CD14-positive monocyte (primary cell): ENCODE measurements at regions not wholly inside any gene's neighbourhood (a gene's known extent, or its start where the extent isn't known, plus 50 kb on each side); places are given as distances from the start of the nearest gene placed in this dataset.

Source experiments
- DNase-seq, 3 donors: peaks; one replicate each; pipeline ENCODE4 v3.0.0-alpha.2; 2011 to 2022
- H2AFZ ChIP-seq: 2 replicates; pipeline ENCODE4 v1.6.0; 2012; ENCODE audit warnings: mild to moderate bottlenecking, low read depth, low read length, inconsistent platforms; ENCODE audit not compliant: insufficient read depth, poor library complexity, severe bottlenecking
- H3K27ac ChIP-seq, 2 donors: 1 replicate in 1 of 2; 2 replicates in 1 of 2; pipeline ENCODE4 v1.5.1; 2012 to 2013; ENCODE audit warnings: low read length in 2 of 2, control low read depth in 1 of 2, inconsistent platforms in 1 of 2, low read depth in 1 of 2, mild to moderate bottlenecking in 1 of 2
- H3K27me3 ChIP-seq, 2 donors: one replicate each; pipeline versions ENCODE4 v1.6.0 to v1.6.1; 2011 to 2013; ENCODE audit warnings: low read length in 2 of 2; ENCODE audit not compliant: control insufficient read depth in 2 of 2, insufficient read depth in 2 of 2
- H3K36me3 ChIP-seq, 2 donors: replicated peaks in 1 of 2; 1 replicate in 1 of 2; 2 replicates in 1 of 2; pipeline versions ENCODE4 v1.5.1 to v1.6.1; 2012 to 2013; ENCODE audit warnings: low read length in 2 of 2, control low read depth in 1 of 2, inconsistent platforms in 1 of 2, mild to moderate bottlenecking in 1 of 2; ENCODE audit not compliant: insufficient read depth in 2 of 2, control insufficient read depth in 1 of 2
- H3K4me1 ChIP-seq, 2 donors: 1 replicate in 1 of 2; 2 replicates in 1 of 2; pipeline versions ENCODE4 v1.5.1 to v1.6.1; 2012 to 2013; ENCODE audit warnings: low read length in 2 of 2, control low read depth in 1 of 2, inconsistent platforms in 1 of 2, mild to moderate bottlenecking in 1 of 2, moderate library complexity in 1 of 2; ENCODE audit not compliant: insufficient read depth in 2 of 2, control insufficient read depth in 1 of 2
- H3K4me2 ChIP-seq: replicated peaks from 2 replicates; pipeline ENCODE3; 2012; ENCODE audit warnings: low read length, moderate library complexity, mild to moderate bottlenecking; ENCODE audit not compliant: poor library complexity, severe bottlenecking; ENCODE audit errors: extremely low read depth
- H3K4me3 ChIP-seq, 3 experiments: fragments of 200-600 bp in 1 of 3; sonication (generic) in 1 of 3; replicated peaks in 1 of 3; 1 replicate in 2 of 3; 2 replicates in 1 of 3; pipeline ENCODE4 v1.5.1; 2011 to 2013; ENCODE audit warnings: low read length in 3 of 3, mild to moderate bottlenecking in 3 of 3, control low read depth in 2 of 3, low read depth in 2 of 3, inconsistent platforms in 1 of 3, moderate library complexity in 1 of 3
- H3K79me2 ChIP-seq: 2 replicates; pipeline ENCODE4 v1.6.0; 2012; ENCODE audit warnings: mild to moderate bottlenecking, control low read depth, inconsistent platforms, low read length, moderate library complexity; ENCODE audit not compliant: insufficient read depth
- H3K9ac ChIP-seq: 2 replicates; pipeline ENCODE4 v1.6.0; 2017; ENCODE audit warnings: low read length, mild to moderate bottlenecking; ENCODE audit not compliant: insufficient read depth, poor library complexity, severe bottlenecking
- H3K9me3 ChIP-seq, 2 donors: replicated peaks in 1 of 2; 1 replicate in 1 of 2; 2 replicates in 1 of 2; pipeline versions ENCODE4 v1.5.1 to v1.6.1; 2012 to 2013; ENCODE audit warnings: low read length in 2 of 2, control low read depth in 1 of 2; ENCODE audit not compliant: control insufficient read depth in 1 of 2, insufficient read depth in 1 of 2
- H4K20me1 ChIP-seq: 2 replicates; pipeline ENCODE4 v1.6.0; 2012; ENCODE audit warnings: mild to moderate bottlenecking, low read length, control low read depth, moderate library complexity; ENCODE audit not compliant: insufficient read depth
- H3K27ac Mint-ChIP-seq, 7 donors: one replicate each; pipeline ENCODE4 v1.8.0; 2020; ENCODE audit warnings: mild to moderate bottlenecking in 7 of 7, mixed read lengths in 7 of 7, moderate library complexity in 6 of 7, inconsistent platforms in 2 of 7
- H3K27me3 Mint-ChIP-seq, 3 donors: one replicate each; pipeline ENCODE4 v1.8.0; 2021 to 2022; ENCODE audit warnings: low read depth in 3 of 3, mild to moderate bottlenecking in 3 of 3, mixed read lengths in 3 of 3, moderate library complexity in 3 of 3, inconsistent platforms in 1 of 3
- H3K36me3 Mint-ChIP-seq, 2 donors: one replicate each; pipeline ENCODE4 v1.8.0; 2020; ENCODE audit warnings: mixed read lengths in 2 of 2, inconsistent platforms in 1 of 2, mild to moderate bottlenecking in 1 of 2
- H3K4me1 Mint-ChIP-seq: one replicate; pipeline ENCODE4 v1.8.0; 2020; ENCODE audit warnings: mild to moderate bottlenecking, mixed read lengths
- H3K4me3 Mint-ChIP-seq, 2 donors: one replicate each; pipeline ENCODE4 v1.8.0; 2020; ENCODE audit warnings: mild to moderate bottlenecking in 2 of 2, mixed read lengths in 2 of 2, moderate library complexity in 1 of 2
- H3K9me3 Mint-ChIP-seq, 7 donors: one replicate each; pipeline ENCODE4 v1.8.0; 2020 to 2022; ENCODE audit warnings: mixed read lengths in 7 of 7, mild to moderate bottlenecking in 6 of 7, moderate library complexity in 6 of 7, inconsistent platforms in 2 of 7
- WGBS: methylation state at CpG from one replicate; pipeline ENCODE4 v1.1.5; 2013; ENCODE audit warnings: missing lambda C conversion rate; ENCODE audit not compliant: insufficient coverage; 5-methylcytosine and 5-hydroxymethylcytosine counted together
- intact Hi-C, 2 donors: fragments of 100-400 bp; cut with micrococcal nuclease; formaldehyde crosslinking; loops; one replicate each; pipeline versions ENCODE4 v1.15.0 to v1.15.1; 2023
- TF ChIP-seq, protein P1 (sequence below): fragments of 200-600 bp; IDR thresholded peaks from one replicate; pipeline ENCODE4 v1.8.0; 2022; ENCODE audit warnings: antibody characterized with exemption, mild to moderate bottlenecking

DNA sequence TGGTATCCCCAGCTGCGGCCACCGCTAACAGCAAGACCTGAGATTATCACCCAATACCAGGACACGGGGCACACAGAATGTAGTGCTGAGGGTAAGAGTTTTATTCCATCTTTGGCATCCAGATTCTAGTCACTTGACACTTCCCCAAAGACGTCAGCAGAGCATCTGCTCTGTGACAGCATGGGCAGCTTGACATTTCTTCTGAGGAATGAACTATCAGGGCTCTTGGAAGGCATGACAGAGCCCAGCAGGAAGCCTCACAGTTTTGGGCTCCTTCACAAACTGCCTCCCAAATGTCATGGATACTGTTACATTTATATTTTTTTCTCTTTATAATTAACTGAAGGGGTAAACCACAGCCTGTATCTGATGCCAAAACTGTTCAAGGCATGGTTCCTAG lies 1010.7 kb downstream of the TDRD15 start:
- no peaks in the 10 kb centered on the region for H3K4me1 ChIP-seq
- H3K79me2 ChIP-seq, result no peaks in the 10 kb centered on the region
- H3K9ac ChIP-seq, result no peak overlapping the region
- intact Hi-C loops, result no loop called here
- no peak overlapping the region for H2AFZ ChIP-seq
- no peaks in the 10 kb centered on the region for H3K9me3 ChIP-seq
- no peak overlapping the region for H3K4me3 ChIP-seq
- H3K4me1 Mint-ChIP-seq, result no peaks in the 10 kb centered on the region
- DNase-seq, result no peak
- H3K27ac ChIP-seq, result no peak overlapping the region
- TF ChIP-seq, protein P1, sequence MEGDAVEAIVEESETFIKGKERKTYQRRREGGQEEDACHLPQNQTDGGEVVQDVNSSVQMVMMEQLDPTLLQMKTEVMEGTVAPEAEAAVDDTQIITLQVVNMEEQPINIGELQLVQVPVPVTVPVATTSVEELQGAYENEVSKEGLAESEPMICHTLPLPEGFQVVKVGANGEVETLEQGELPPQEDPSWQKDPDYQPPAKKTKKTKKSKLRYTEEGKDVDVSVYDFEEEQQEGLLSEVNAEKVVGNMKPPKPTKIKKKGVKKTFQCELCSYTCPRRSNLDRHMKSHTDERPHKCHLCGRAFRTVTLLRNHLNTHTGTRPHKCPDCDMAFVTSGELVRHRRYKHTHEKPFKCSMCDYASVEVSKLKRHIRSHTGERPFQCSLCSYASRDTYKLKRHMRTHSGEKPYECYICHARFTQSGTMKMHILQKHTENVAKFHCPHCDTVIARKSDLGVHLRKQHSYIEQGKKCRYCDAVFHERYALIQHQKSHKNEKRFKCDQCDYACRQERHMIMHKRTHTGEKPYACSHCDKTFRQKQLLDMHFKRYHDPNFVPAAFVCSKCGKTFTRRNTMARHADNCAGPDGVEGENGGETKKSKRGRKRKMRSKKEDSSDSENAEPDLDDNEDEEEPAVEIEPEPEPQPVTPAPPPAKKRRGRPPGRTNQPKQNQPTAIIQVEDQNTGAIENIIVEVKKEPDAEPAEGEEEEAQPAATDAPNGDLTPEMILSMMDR, result no peak
- H3K36me3 Mint-ChIP-seq, result no peaks in the 10 kb centered on the region
- H3K4me2 ChIP-seq, result no peak overlapping the region
- no peak overlapping the region for H3K4me3 Mint-ChIP-seq
- H4K20me1 ChIP-seq, result no peaks in the 10 kb centered on the region
- no peaks in the 10 kb centered on the region for H3K27me3 Mint-ChIP-seq
- no peak overlapping the region for H3K27ac Mint-ChIP-seq
- WGBS, result no CpG with 5 or more reads among the region's 4 CpGs
- H3K36me3 ChIP-seq, result no peaks in the 10 kb centered on the region
- no peaks in the 10 kb centered on the region for H3K27me3 ChIP-seq
- peaks cover 0 to 3% (median 0%) of the 10 kb centered on the region in 7 donors for H3K9me3 Mint-ChIP-seq

DNA sequence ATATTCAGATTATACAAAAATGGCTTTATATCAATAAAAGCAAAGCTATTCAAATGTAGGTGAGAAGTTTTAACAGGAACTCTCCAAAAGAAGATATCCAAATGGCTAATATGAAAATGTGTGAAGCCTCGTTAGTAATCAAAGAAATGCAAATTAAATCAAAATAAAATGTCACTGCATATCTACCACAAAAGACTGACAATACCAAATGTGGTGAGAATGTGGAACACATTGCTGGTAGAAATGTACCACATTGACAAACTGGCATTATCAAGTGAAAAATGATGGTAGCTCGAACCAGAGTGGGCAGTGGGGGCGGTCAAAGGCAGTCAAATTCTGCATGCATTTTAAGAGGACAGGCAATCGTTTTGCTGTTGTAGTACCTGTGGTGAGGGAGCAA lies 1012.7 kb downstream of the TDRD15 start:
- no peak overlapping the region for H3K4me3 ChIP-seq
- 87% methylated on average over 3 of the region's 4 CpGs for WGBS
- Mint-ChIP-seq H3K9me3 (peaks cover 0 to 3% (median 0%) of the 10 kb centered on the region in 7 donors), H3K36me3 (no peaks in the 10 kb centered on the region), H3K4me1 (no peaks in the 10 kb centered on the region), H3K27me3 (no peaks in the 10 kb centered on the region), H3K27ac (no peak overlapping the region), H3K4me3 (no peak overlapping the region)
- H3K4me1 ChIP-seq, result no peaks in the 10 kb centered on the region
- no peaks in the 10 kb centered on the region for H3K27me3 ChIP-seq
- no peaks in the 10 kb centered on the region for H4K20me1 ChIP-seq
- no peaks in the 10 kb centered on the region for H3K9me3 ChIP-seq
- H3K36me3 ChIP-seq, result no peaks in the 10 kb centered on the region
- no peak for DNase-seq
- H3K4me2 ChIP-seq, result no peak overlapping the region
- no peak overlapping the region for H2AFZ ChIP-seq
- H3K9ac ChIP-seq, result no peak overlapping the region
- intact Hi-C loops, result no loop called here
- TF ChIP-seq, protein P1, result no peak
- no peak overlapping the region for H3K27ac ChIP-seq
- no peaks in the 10 kb centered on the region for H3K79me2 ChIP-seq
